ENCODE measurements at regions not wholly inside any gene's neighbourhood (a gene's known extent, or its start where the extent isn't known, plus 50 kb on each side); places are given as distances from the start of the nearest gene placed in this dataset.

GRCh38 chrX:122439831-122440230, 744.2 kb upstream of the GRIA3 start:
- no peak for TF ChIP-seq RAD21 (IDR thresholded peaks at IDR 0.05; ENCODE audit: insufficient read depth, low read depth, low read length)
- TF ChIP-seq TAF1 (IDR thresholded peaks at IDR 0.05; ENCODE audit: borderline replicate concordance, low read depth, low read length) = no peak
- no peak for TF ChIP-seq SREBF2 (IDR thresholded peaks at IDR 0.05; ENCODE audit: low read length)
- no peak for TF ChIP-seq BCL3 (IDR thresholded peaks at IDR 0.05; ENCODE audit: borderline replicate concordance, insufficient read depth, low read depth, low read length, poor library complexity, severe bottlenecking)
- no peak for TF ChIP-seq SIN3A (IDR thresholded peaks at IDR 0.05; ENCODE audit: low read depth, low read length)
- no peak for TF ChIP-seq FOS (IDR thresholded peaks at IDR 0.05; ENCODE audit: borderline replicate concordance, extremely low read depth, insufficient read length)
- TF ChIP-seq CREB1 (IDR thresholded peaks at IDR 0.05; ENCODE audit: low read depth) = no peak
- TF ChIP-seq MEF2B (IDR thresholded peaks at IDR 0.05; ENCODE audit: partially characterized antibody, poor library complexity, severe bottlenecking) = no peak
- no peak for TF ChIP-seq STAT1 (conservative IDR thresholded peaks at IDR 0.05)
- no peak for TF ChIP-seq EP300 (IDR thresholded peaks at IDR 0.05; ENCODE audit: borderline replicate concordance in 1 of 2, control insufficient read depth in 1 of 2, low read depth in 2 of 2, low read length in 2 of 2)
- no peak for TF ChIP-seq CBX3 (IDR thresholded peaks at IDR 0.05; ENCODE audit: borderline replicate concordance, low read depth)
- no peak for TF ChIP-seq ZSCAN29 (IDR thresholded peaks at IDR 0.05)
- no peak for TF ChIP-seq NFXL1 (IDR thresholded peaks at IDR 0.05; ENCODE audit: borderline replicate concordance)
- TF ChIP-seq CHD2 (IDR thresholded peaks at IDR 0.05; ENCODE audit: borderline replicate concordance, low read depth, low read length) = no peak
- no peak for TF ChIP-seq E2F8 (IDR thresholded peaks at IDR 0.05; ENCODE audit: low read depth, partially characterized antibody)
- TF ChIP-seq E2F4 (IDR thresholded peaks at IDR 0.05; ENCODE audit: low read depth, low read length) = no peak
- TF ChIP-seq PKNOX1 (IDR thresholded peaks at IDR 0.05) = no peak
- no peak for TF ChIP-seq BMI1 (IDR thresholded peaks at IDR 0.05; ENCODE audit: borderline replicate concordance)
- in situ Hi-C loops (cut with MboI) = no loop called here
- H3K9ac ChIP-seq (ENCODE audit: control insufficient read depth, insufficient read depth, low read length) = no peak overlapping the region
- POLR2A ChIA-PET = no interaction called here
- H3K27ac ChIP-seq (ENCODE audit: control insufficient read depth, insufficient read depth) = no peak overlapping the region
- no peak overlapping the region for H3K4me3 ChIP-seq
- no peak overlapping the region for H3K4me2 ChIP-seq (ENCODE audit: control insufficient read depth, insufficient read depth)
- no peak for ATAC-seq
- no peak for FAIRE-seq
- H2AFZ ChIP-seq (ENCODE audit: control insufficient read depth, low read depth, low read length) = no peak overlapping the region
- SMC1A ChIA-PET (ENCODE audit: uncharacterized antibody, unreplicated experiment) = no interaction called here
- RAD21 ChIA-PET (ENCODE audit: unreplicated experiment) = no interaction called here
- H4K20me1 ChIP-seq (ENCODE audit: control insufficient read depth, insufficient read depth) = no peaks in the 10 kb centered on the region
- no peak for DNase-seq (ENCODE audit: low read depth, low spot score)
- intact Hi-C loops (cut with micrococcal nuclease; ENCODE audit: unreplicated experiment) = no loop called here
- no peaks in the 10 kb centered on the region for H3K79me2 ChIP-seq (ENCODE audit: control insufficient read depth, insufficient read depth, low read length)
- BruUV-seq (replicated peaks) = no TSS peak
- no peaks in the 10 kb centered on the region for H3K36me3 ChIP-seq (ENCODE audit: control insufficient read depth in 2 of 2, insufficient read depth in 2 of 2, low read length in 1 of 2)
- no peaks in the 10 kb centered on the region for H3K9me3 ChIP-seq (replicated peaks; ENCODE audit: control insufficient read depth, insufficient read depth, low read length)
- no peaks in the 10 kb centered on the region for H3K27me3 ChIP-seq (replicated peaks in 1 of 2; ENCODE audit: control insufficient read depth in 2 of 2, insufficient read depth in 2 of 2, low read length in 1 of 2)
- H3K4me1 ChIP-seq (ENCODE audit: control insufficient read depth, insufficient read depth, low read length) = no peaks in the 10 kb centered on the region
- CTCF ChIA-PET = interaction anchor here (0.6 kb wide), 1 partner anchor 51 kb away, joined by 3 read pairs; no protein-coding TSS in a partner anchor

All from GM12878 (cell line).